Endodermal cell (in vitro differentiated cells): ENCODE measurements at regions not wholly inside any gene's neighbourhood (a gene's known extent, or its start where the extent isn't known, plus 50 kb on each side); places are given as distances from the start of the nearest gene placed in this dataset.

Experiments used
- DNase-seq: peaks from one replicate; pipeline ENCODE4 v3.0.0-alpha.2; 2017
- H3K27ac ChIP-seq: 2 replicates; pipeline ENCODE4 v1.5.1; 2013; ENCODE audit warnings: mild to moderate bottlenecking, low read depth, low read length, moderate library complexity
- H3K27me3 ChIP-seq: 2 replicates; pipeline ENCODE4 v1.6.1; 2013; ENCODE audit warnings: mild to moderate bottlenecking, low read length, moderate library complexity; ENCODE audit not compliant: insufficient read depth, control insufficient read depth, poor library complexity, severe bottlenecking
- H3K36me3 ChIP-seq: 2 replicates; pipeline ENCODE4 v1.7.0; 2013; ENCODE audit warnings: mild to moderate bottlenecking, low read length, moderate library complexity; ENCODE audit not compliant: control insufficient read depth, insufficient read depth
- H3K4me1 ChIP-seq: one replicate; pipeline ENCODE4 v1.7.0; 2013; ENCODE audit warnings: low read length; ENCODE audit not compliant: control insufficient read depth, insufficient read depth
- H3K4me3 ChIP-seq: 2 replicates; pipeline ENCODE4 v1.5.1; 2013; ENCODE audit warnings: mild to moderate bottlenecking, low read length, moderate library complexity
- H3K9ac ChIP-seq: 2 replicates; pipeline ENCODE4 v1.6.1; 2013; ENCODE audit warnings: mild to moderate bottlenecking, low read length, moderate library complexity; ENCODE audit not compliant: poor library complexity, severe bottlenecking; ENCODE audit errors: extremely low read depth
- H3K9me3 ChIP-seq: 2 replicates; pipeline ENCODE4 v1.6.1; 2013; ENCODE audit warnings: mild to moderate bottlenecking, low read length, moderate library complexity; ENCODE audit not compliant: control insufficient read depth
- H3K27ac Mint-ChIP-seq: 2 replicates; pipeline ENCODE4 v1.8.0; 2020; ENCODE audit warnings: mixed read lengths
- H3K27me3 Mint-ChIP-seq: 2 replicates; pipeline ENCODE4 v1.8.0; 2021; ENCODE audit warnings: mild to moderate bottlenecking, mixed read lengths; ENCODE audit not compliant: insufficient read depth
- H3K36me3 Mint-ChIP-seq: 2 replicates; pipeline ENCODE4 v1.8.0; 2020; ENCODE audit warnings: low read depth, mixed read lengths
- H3K4me1 Mint-ChIP-seq: 2 replicates; pipeline ENCODE4 v1.8.0; 2020; ENCODE audit warnings: mixed read lengths
- H3K4me3 Mint-ChIP-seq: 2 replicates; pipeline ENCODE4 v1.8.0; 2020; ENCODE audit warnings: mild to moderate bottlenecking, moderate library complexity, mixed read lengths
- H3K9me3 Mint-ChIP-seq: 2 replicates; pipeline ENCODE4 v1.8.0; 2020; ENCODE audit warnings: mild to moderate bottlenecking, mixed read lengths
- CTCF ChIP-seq: fragments of 200-600 bp; sonication (generic); conservative IDR thresholded peaks from 2 replicates; pipeline ENCODE4 v1.5.0; 2021; ENCODE audit warnings: antibody characterized with exemption, mild to moderate bottlenecking
- WGBS, 2 experiments: methylation state at CpG; one replicate each; pipeline versions ENCODE4 v1.1.5 to v1.1.7; 2013; ENCODE audit warnings: missing lambda C conversion rate in 2 of 2, mixed read lengths in 1 of 2; ENCODE audit not compliant: insufficient coverage in 1 of 2, insufficient read length in 1 of 2; 5-methylcytosine and 5-hydroxymethylcytosine counted together

GRCh38 chr5:89584339-89584956, 701.5 kb upstream of the MEF2C start:
- H3K27me3 Mint-ChIP-seq, result peaks cover 6% of the 10 kb centered on the region
- peaks cover 8% of the 10 kb centered on the region for H3K4me1 Mint-ChIP-seq
- no peaks in the 10 kb centered on the region for H3K36me3 Mint-ChIP-seq
- H3K27me3 ChIP-seq, result no peaks in the 10 kb centered on the region
- no peak overlapping the region for H3K4me3 ChIP-seq
- WGBS, 2 experiments, result 89 to 90% methylated on average over 3 to 5 of the region's 5 CpGs
- H3K4me3 Mint-ChIP-seq, result no peak overlapping the region
- peaks cover 5% of the 10 kb centered on the region for H3K9me3 ChIP-seq
- H3K4me1 ChIP-seq, result no peaks in the 10 kb centered on the region
- H3K27ac ChIP-seq, result no peak overlapping the region
- H3K27ac Mint-ChIP-seq, result no peak overlapping the region
- H3K9me3 Mint-ChIP-seq, result peaks cover 2% of the 10 kb centered on the region
- TF ChIP-seq CTCF, result no peak
- H3K36me3 ChIP-seq, result no peaks in the 10 kb centered on the region
- DNase-seq, result no peak
- H3K9ac ChIP-seq, result no peak overlapping the region

- Mint-ChIP-seq H3K36me3 (no peaks in the 10 kb centered on the region), H3K9me3 (peaks cover 2% of the 10 kb centered on the region), H3K4me3 (no peak overlapping the region), H3K27ac (no peak overlapping the region), H3K27me3 (peaks cover 12% of the 10 kb centered on the region), H3K4me1 (peaks cover 8% of the 10 kb centered on the region)
- no peak for DNase-seq
- no peaks in the 10 kb centered on the region for H3K27me3 ChIP-seq
- H3K36me3 ChIP-seq, result no peaks in the 10 kb centered on the region
- no peaks in the 10 kb centered on the region for H3K4me1 ChIP-seq
- H3K9me3 ChIP-seq, result peaks cover 5% of the 10 kb centered on the region
- H3K9ac ChIP-seq, result no peak overlapping the region
- H3K27ac ChIP-seq, result no peak overlapping the region
- no peak for TF ChIP-seq CTCF
- H3K4me3 ChIP-seq, result no peak overlapping the region
These were observed 700.5 kb upstream of the MEF2C start for GRCh38 chr5:89583534-89583933.

- Mint-ChIP-seq H3K27me3 (peaks cover 18% of the 10 kb centered on the region), H3K4me1 (peaks cover 8% of the 10 kb centered on the region), H3K27ac (no peak overlapping the region), H3K9me3 (peaks cover 2% of the 10 kb centered on the region), H3K36me3 (no peaks in the 10 kb centered on the region), H3K4me3 (no peak overlapping the region)
- no peak overlapping the region for H3K27ac ChIP-seq
- no peaks in the 10 kb centered on the region for H3K4me1 ChIP-seq
- no peak for TF ChIP-seq CTCF
- no peak overlapping the region for H3K9ac ChIP-seq
- WGBS, 2 experiments, result 100% methylated on average over 1 of the region's 1 CpG
- H3K9me3 ChIP-seq, result peaks cover 5% of the 10 kb centered on the region
- no peaks in the 10 kb centered on the region for H3K36me3 ChIP-seq
- no peak overlapping the region for H3K4me3 ChIP-seq
- DNase-seq, result no peak
- H3K27me3 ChIP-seq, result no peaks in the 10 kb centered on the region
These were observed 699.9 kb upstream of the MEF2C start for GRCh38 chr5:89582768-89583339.
